RWPE1 (cell line): ENCODE measurements at regions not wholly inside any gene's neighbourhood (a gene's known extent, or its start where the extent isn't known, plus 50 kb on each side); places are given as distances from the start of the nearest gene placed in this dataset.
"Not testable (repeated sequence)": the region's sequence is repeated elsewhere in the genome, so short reads cannot be mapped to it uniquely, and the experiment has no call there.

Experiments used
- CTCF ChIA-PET: fragments of 350-600 bp; sonication (Branson Sonifier 250); formaldehyde crosslinking; extraction: SDS; loops from one replicate; lab custom pipeline; 2021; lab: Yijun Ruan, JAX
- POLR2A ChIA-PET: fragments of 400-600 bp; formaldehyde crosslinking; extraction: SDS; loops from one replicate; lab custom pipeline; 2020; ENCODE audit warnings: antibody characterized with exemption; ENCODE audit not compliant: low non-redundant PET; lab: Yijun Ruan, JAX
- DNase-seq: peaks from one replicate; pipeline ENCODE4 v3.0.0; 2012; ENCODE audit warnings: low spot score
- H3K27ac ChIP-seq: fragments of 450-650 bp; 2 replicates; pipeline ENCODE4 v1.5.1; 2017
- CTCF ChIP-seq: fragments of 450-650 bp; conservative IDR thresholded peaks from 2 replicates; pipeline ENCODE4 v1.5.1; 2017; ENCODE audit warnings: low read depth, mild to moderate bottlenecking

GRCh38 chr13:85557691-85558467, 241.3 kb downstream of the SLITRK6 start:
- H3K27ac ChIP-seq = no peak overlapping the region
- no peak for DNase-seq
- TF ChIP-seq CTCF = no peak
- ChIA-PET POLR2A (no interaction called here), CTCF (interaction anchor here (0.5 kb wide), 1 partner anchor 670 kb away, joined by 5 read pairs; no protein-coding TSS in a partner anchor)

GRCh38 chr13:85551012-85551411, 248.2 kb downstream of the SLITRK6 start:
- ChIA-PET CTCF (no interaction called here), POLR2A (no interaction called here)
- no peak overlapping the region for H3K27ac ChIP-seq
- DNase-seq = no peak
- no peak for TF ChIP-seq CTCF

- CTCF ChIA-PET = no interaction called here
- DNase-seq = no peak
- no peak for TF ChIP-seq CTCF
- H3K27ac ChIP-seq = no peak overlapping the region
- POLR2A ChIA-PET = no interaction called here
Observed at GRCh38 chr13:85549819-85550218, 249.4 kb downstream of the SLITRK6 start.

- H3K27ac ChIP-seq, CTCF ChIA-PET, DNase-seq, POLR2A ChIA-PET: not testable (repeated sequence)
Observed at GRCh38 chr13:85548845-85549244, 250.4 kb downstream of the SLITRK6 start.

- ChIA-PET POLR2A (no interaction called here), CTCF (no interaction called here)
- TF ChIP-seq CTCF = no peak
- no peak overlapping the region for H3K27ac ChIP-seq
- DNase-seq = no peak
Observed at GRCh38 chr13:85545771-85546170, 253.4 kb downstream of the SLITRK6 start.

GRCh38 chr13:85544756-85545155, 254.5 kb downstream of the SLITRK6 start:
- DNase-seq = no peak
- H3K27ac ChIP-seq = no peak overlapping the region
- CTCF ChIA-PET = no interaction called here
- POLR2A ChIA-PET = no interaction called here
- TF ChIP-seq CTCF = no peak

GRCh38 chr13:85543144-85543543, 256.1 kb downstream of the SLITRK6 start:
- POLR2A ChIA-PET = no interaction called here
- no peak for DNase-seq
- CTCF ChIA-PET = no interaction called here
- TF ChIP-seq CTCF = no peak
- no peak overlapping the region for H3K27ac ChIP-seq
